MM.1S (cell line): ENCODE measurements at regions not wholly inside any gene's neighbourhood (a gene's known extent, or its start where the extent isn't known, plus 50 kb on each side); places are given as distances from the start of the nearest gene placed in this dataset.

Experiments used
- DNase-seq: peaks from one replicate; pipeline ENCODE4 v3.0.0-alpha.2; 2015
- H2AFZ ChIP-seq: fragments of 300-600 bp; sonication (generic); 2 replicates; pipeline ENCODE4 v1.6.0; 2016; ENCODE audit warnings: antibody characterized with exemption, low read length
- H3F3A ChIP-seq: fragments of 300-600 bp; sonication (generic); 2 replicates; pipeline ENCODE4 v1.6.1; 2016; ENCODE audit warnings: mild to moderate bottlenecking, antibody characterized with exemption, low read length, moderate library complexity, mixed read lengths; ENCODE audit not compliant: insufficient read depth
- H3K27ac ChIP-seq: fragments of 300-600 bp; sonication (generic); 2 replicates; pipeline ENCODE4 v1.5.1; 2016; ENCODE audit warnings: mild to moderate bottlenecking, low read length
- H3K27me3 ChIP-seq: fragments of 300-600 bp; sonication (generic); replicated peaks from 2 replicates; pipeline ENCODE4 v1.6.0; 2016; ENCODE audit warnings: low read length; ENCODE audit not compliant: insufficient read depth
- H3K36me3 ChIP-seq: fragments of 300-600 bp; sonication (generic); replicated peaks from 2 replicates; pipeline ENCODE4 v1.6.1; 2016; ENCODE audit warnings: mild to moderate bottlenecking, low read length, mixed read lengths; ENCODE audit not compliant: insufficient read depth
- H3K4me1 ChIP-seq: fragments of 300-600 bp; sonication (generic); 2 replicates; pipeline ENCODE4 v1.6.1; 2016; ENCODE audit warnings: low read length, mixed read lengths
- H3K4me2 ChIP-seq: fragments of 300-600 bp; sonication (generic); 2 replicates; pipeline ENCODE4 v1.6.0; 2016; ENCODE audit warnings: low read depth, low read length
- H3K4me3 ChIP-seq: fragments of 300-600 bp; sonication (generic); 2 replicates; pipeline ENCODE4 v1.5.1; 2016; ENCODE audit warnings: low read length, mixed read lengths
- H3K79me2 ChIP-seq: fragments of 300-600 bp; sonication (generic); 2 replicates; pipeline ENCODE4 v1.6.1; 2016; ENCODE audit warnings: mixed run types, low read length, mixed read lengths
- H3K9ac ChIP-seq: fragments of 300-600 bp; sonication (generic); 2 replicates; pipeline ENCODE4 v1.6.1; 2016; ENCODE audit warnings: low read length, mixed read lengths
- H3K9me2 ChIP-seq: fragments of 300-600 bp; sonication (generic); replicated peaks from 2 replicates; pipeline ENCODE4 v1.6.1; 2016; ENCODE audit warnings: mild to moderate bottlenecking, low read length, mixed read lengths; ENCODE audit not compliant: insufficient read depth
- H3K9me3 ChIP-seq: fragments of 300-600 bp; sonication (generic); replicated peaks from 2 replicates; pipeline ENCODE4 v1.6.1; 2016; ENCODE audit warnings: mild to moderate bottlenecking, low read length, mixed read lengths; ENCODE audit not compliant: insufficient read depth
- H4K20me1 ChIP-seq: fragments of 300-600 bp; sonication (generic); 2 replicates; pipeline ENCODE4 v1.6.1; 2016; ENCODE audit warnings: mild to moderate bottlenecking, low read length, moderate library complexity, mixed read lengths; ENCODE audit not compliant: insufficient read depth
- CTCF ChIP-seq: fragments of 300-600 bp; sonication (generic); IDR thresholded peaks from 2 replicates; pipeline ENCODE4 v1.5.1; 2016; ENCODE audit warnings: antibody characterized with exemption, low read length, mixed read lengths
- EZH2 ChIP-seq: fragments of 300-600 bp; sonication (generic); optimal IDR thresholded peaks from 2 replicates; pipeline ENCODE3; 2017; ENCODE audit warnings: low read depth, mild to moderate bottlenecking, antibody characterized with exemption, low read length, mixed read lengths
- EZH2phosphoT487 ChIP-seq: fragments of 300-600 bp; sonication (generic); IDR thresholded peaks from 2 replicates; pipeline ENCODE4 v1.6.1; 2018; ENCODE audit warnings: antibody characterized with exemption, low read length

GRCh38 chr1:201726700-201727099 lies 102.3 kb upstream of the IPO9 start:
- no peak for DNase-seq
- Histone ChIP-seq H3K27me3 (no peaks in the 10 kb centered on the region), H3K4me2 (no peak overlapping the region), H3K4me3 (no peak overlapping the region), H3K36me3 (no peaks in the 10 kb centered on the region), H4K20me1 (no peaks in the 10 kb centered on the region), H3F3A (no peaks in the 10 kb centered on the region), H2AFZ (no peak overlapping the region), H3K9me2 (no peaks in the 10 kb centered on the region), H3K27ac (no peak overlapping the region), H3K9me3 (no peaks in the 10 kb centered on the region), H3K4me1 (no peaks in the 10 kb centered on the region), H3K9ac (no peak overlapping the region), H3K79me2 (no peaks in the 10 kb centered on the region)
- no peak for TF ChIP-seq CTCF
- TF ChIP-seq EZH2 = no peak
- no peak for TF ChIP-seq EZH2phosphoT487

- Histone ChIP-seq H3K27ac (no peak overlapping the region), H3K27me3 (no peaks in the 10 kb centered on the region), H4K20me1 (no peaks in the 10 kb centered on the region), H2AFZ (no peak overlapping the region), H3K4me2 (no peak overlapping the region), H3K36me3 (no peaks in the 10 kb centered on the region), H3K4me1 (no peaks in the 10 kb centered on the region), H3K9me3 (no peaks in the 10 kb centered on the region), H3K4me3 (no peak overlapping the region), H3K9me2 (no peaks in the 10 kb centered on the region), H3K9ac (no peak overlapping the region), H3K79me2 (no peaks in the 10 kb centered on the region), H3F3A (no peaks in the 10 kb centered on the region)
- TF ChIP-seq EZH2phosphoT487 (no peak), EZH2 (no peak), CTCF (no peak)
- DNase-seq = no peak
These were observed 100.2 kb upstream of the IPO9 start for GRCh38 chr1:201728731-201729130.

GRCh38 chr1:201729973-201730608 lies 98.9 kb upstream of the IPO9 start:
- H3K9ac ChIP-seq = no peak overlapping the region
- no peak overlapping the region for H3K27ac ChIP-seq
- H3K9me3 ChIP-seq = no peaks in the 10 kb centered on the region
- no peak overlapping the region for H2AFZ ChIP-seq
- DNase-seq = no peak
- no peak for TF ChIP-seq EZH2phosphoT487
- TF ChIP-seq EZH2 = no peak
- TF ChIP-seq CTCF = no peak
- no peaks in the 10 kb centered on the region for H3K4me1 ChIP-seq
- H3K4me2 ChIP-seq = no peak overlapping the region
- H4K20me1 ChIP-seq = no peaks in the 10 kb centered on the region
- no peaks in the 10 kb centered on the region for H3K79me2 ChIP-seq
- no peaks in the 10 kb centered on the region for H3F3A ChIP-seq
- H3K9me2 ChIP-seq = no peaks in the 10 kb centered on the region
- no peaks in the 10 kb centered on the region for H3K36me3 ChIP-seq
- no peaks in the 10 kb centered on the region for H3K27me3 ChIP-seq
- no peak overlapping the region for H3K4me3 ChIP-seq
